ENCODE measurements at regions not wholly inside any gene's neighbourhood (a gene's known extent, or its start where the extent isn't known, plus 50 kb on each side); places are given as distances from the start of the nearest gene placed in this dataset.

- DNase-seq (ENCODE audit: low read depth) = no peak
Observed at GRCh38 chr12:4134448-4135263, 138.9 kb upstream of the CCND2 start.

GRCh38 chr12:4133636-4134447 is 139.7 kb upstream of the CCND2 start:
- no peak for DNase-seq (ENCODE audit: low read depth)

GRCh38 chr12:4133029-4133428 is 140.5 kb upstream of the CCND2 start:
- DNase-seq (ENCODE audit: low read depth) = no peak

GRCh38 chr12:4121506-4122020 is 152.0 kb upstream of the CCND2 start:
- DNase-seq (ENCODE audit: low read depth) = no peak

- DNase-seq (ENCODE audit: low read depth) = no peak
Observed at GRCh38 chr12:4120316-4120917, 153.1 kb upstream of the CCND2 start.

- DNase-seq (ENCODE audit: low read depth) = no peak
Observed at GRCh38 chr12:4119157-4119761, 154.3 kb upstream of the CCND2 start.

- no peak for DNase-seq (ENCODE audit: low read depth)
Observed at GRCh38 chr12:4118601-4119156, 154.9 kb upstream of the CCND2 start.

GRCh38 chr12:4118017-4118510 is 155.5 kb upstream of the CCND2 start:
- DNase-seq (ENCODE audit: low read depth) = no peak

GRCh38 chr12:4117386-4118016 is 156.1 kb upstream of the CCND2 start:
- no peak for DNase-seq (ENCODE audit: low read depth)

- no peak for DNase-seq (ENCODE audit: low read depth)
Observed at GRCh38 chr12:4116251-4117111, 157.1 kb upstream of the CCND2 start.

- DNase-seq (ENCODE audit: low read depth) = no peak
Observed at GRCh38 chr12:4115570-4115969, 158.0 kb upstream of the CCND2 start.

- no peak for DNase-seq (ENCODE audit: low read depth)
Observed at GRCh38 chr12:4114986-4115385, 158.6 kb upstream of the CCND2 start.

- no peak for DNase-seq (ENCODE audit: low read depth)
Observed at GRCh38 chr12:4112734-4113325, 160.7 kb upstream of the CCND2 start.

- DNase-seq (ENCODE audit: low read depth) = no peak
Observed at GRCh38 chr12:4112290-4112689, 161.3 kb upstream of the CCND2 start.

- no peak for DNase-seq (ENCODE audit: low read depth)
Observed at GRCh38 chr12:4111010-4111409, 162.6 kb upstream of the CCND2 start.

GRCh38 chr12:4109826-4110225 is 163.7 kb upstream of the CCND2 start:
- DNase-seq (ENCODE audit: low read depth) = no peak

GRCh38 chr12:4108803-4109345 is 164.7 kb upstream of the CCND2 start:
- DNase-seq (ENCODE audit: low read depth) = no peak

GRCh38 chr12:4107911-4108697 is 165.5 kb upstream of the CCND2 start:
- no peak for DNase-seq (ENCODE audit: low read depth)

- DNase-seq (ENCODE audit: low read depth) = peak; percentile 58
Observed at GRCh38 chr12:4107436-4107878, 166.1 kb upstream of the CCND2 start.

Measured in stimulated activated CD4-positive, alpha-beta T cell treated with anti-CD3 and anti-CD28 coated beads, Interleukin-2, amount 100 ng/mL, for 4 hours (primary cell).